Head of caudate nucleus (tissue), 42 donors: ENCODE measurements at regions not wholly inside any gene's neighbourhood (a gene's known extent, or its start where the extent isn't known, plus 50 kb on each side); places are given as distances from the start of the nearest gene placed in this dataset.
A peak's percentile ranks its signal among the peaks of the same experiment; 100 is the strongest.

ENCODE experiments used
- DNase-seq, 42 donors: peaks; one replicate each; pipeline versions ENCODE4 v3.0.0 to v3.0.0-alpha.2; 2020 to 2021; ENCODE audit warnings: mixed read lengths in 7 of 42
- intact Hi-C: fragments of 100-400 bp; cut with DNase I; formaldehyde crosslinking; loops from one replicate; pipeline ENCODE4 v1.15.0; 2022

GRCh38 chrX:120819126-120819525 lies 56.5 kb downstream of the CT47B1 start:
- intact Hi-C loops: no loop called here
- no peak for DNase-seq

GRCh38 chrX:120813982-120814381 lies 61.7 kb downstream of the CT47B1 start:
- intact Hi-C loops: no loop called here
- no peak for DNase-seq

GRCh38 chrX:120801426-120801825 lies 74.2 kb downstream of the CT47B1 start:
- DNase-seq: no peak
- intact Hi-C loops: no loop called here

- intact Hi-C loops: no loop called here
- peak in 2 of 42 donors; percentile 1 to 8 for DNase-seq
Measured at GRCh38 chrX:120797188-120797851, 78.3 kb downstream of the CT47B1 start.

- intact Hi-C loops: no loop called here
- DNase-seq: no peak
Measured at GRCh38 chrX:120795301-120795700, 80.4 kb downstream of the CT47B1 start.

- intact Hi-C loops: no loop called here
- DNase-seq: peak in 14 of 42 donors; percentile 8 to 54 (median 18)
Measured at GRCh38 chrX:120794525-120794975, 81.1 kb downstream of the CT47B1 start.

- DNase-seq: no peak
- intact Hi-C loops: no loop called here
Measured at GRCh38 chrX:120793098-120793497, 82.6 kb downstream of the CT47B1 start.

GRCh38 chrX:120791013-120791643 lies 84.5 kb downstream of the CT47B1 start:
- peak in 17 of 42 donors; percentile 2 to 52 (median 24) for DNase-seq

GRCh38 chrX:120790552-120790951 lies 85.1 kb downstream of the CT47B1 start:
- intact Hi-C loops: no loop called here
- no peak for DNase-seq

More at GRCh38 chrX:120791013-120791643, 84.5 kb downstream of the CT47B1 start:
- intact Hi-C loops: no loop called here

- DNase-seq: peak in 29 of 42 donors; percentile 1 to 75 (median 43)
- intact Hi-C loops: no loop called here
Measured at GRCh38 chrX:120790118-120790517, 85.5 kb downstream of the CT47B1 start.

- DNase-seq: no peak
- intact Hi-C loops: no loop called here
Measured at GRCh38 chrX:120781403-120781802, 94.3 kb downstream of the CT47B1 start.

- DNase-seq: no peak
- intact Hi-C loops: no loop called here
Measured at GRCh38 chrX:120775959-120776358, 99.7 kb downstream of the CT47B1 start.

- DNase-seq: no peak
- intact Hi-C loops: no loop called here
Measured at GRCh38 chrX:120774606-120775005, 101.1 kb downstream of the CT47B1 start.

GRCh38 chrX:120773801-120774200 lies 101.9 kb downstream of the CT47B1 start:
- no peak for DNase-seq
- intact Hi-C loops: no loop called here

GRCh38 chrX:120769576-120770341 lies 105.9 kb downstream of the CT47B1 start:
- DNase-seq: peak in 4 of 42 donors; percentile 7 to 39 (median 14)
- intact Hi-C loops: loop anchor here (10.0 kb wide), 1 partner anchor 265 kb away; no protein-coding TSS in a partner anchor

- intact Hi-C loops: loop anchor here (10.0 kb wide), 1 partner anchor 264 kb away; no protein-coding TSS in a partner anchor
- DNase-seq: no peak
Measured at GRCh38 chrX:120768681-120769080, 107.0 kb downstream of the CT47B1 start.

GRCh38 chrX:120768254-120768653 lies 107.4 kb downstream of the CT47B1 start:
- intact Hi-C loops: loop anchor here (10.0 kb wide), 1 partner anchor 263 kb away; no protein-coding TSS in a partner anchor

GRCh38 chrX:120763269-120763668 lies 112.4 kb downstream of the CT47B1 start:
- DNase-seq: no peak
- intact Hi-C loops: loop anchor here (10.0 kb wide), 1 partner anchor 258 kb away; no protein-coding TSS in a partner anchor

More at GRCh38 chrX:120768254-120768653, 107.4 kb downstream of the CT47B1 start:
- no peak for DNase-seq

GRCh38 chrX:120761810-120762209 lies 113.9 kb downstream of the CT47B1 start:
- DNase-seq: no peak

More at GRCh38 chrX:120761810-120762209, 113.9 kb downstream of the CT47B1 start:
- intact Hi-C loops: loop anchor here (10.0 kb wide), 1 partner anchor 257 kb away; no protein-coding TSS in a partner anchor
